ENCODE measurements at regions not wholly inside any gene's neighbourhood (a gene's known extent, or its start where the extent isn't known, plus 50 kb on each side); places are given as distances from the start of the nearest gene placed in this dataset.

DNA sequence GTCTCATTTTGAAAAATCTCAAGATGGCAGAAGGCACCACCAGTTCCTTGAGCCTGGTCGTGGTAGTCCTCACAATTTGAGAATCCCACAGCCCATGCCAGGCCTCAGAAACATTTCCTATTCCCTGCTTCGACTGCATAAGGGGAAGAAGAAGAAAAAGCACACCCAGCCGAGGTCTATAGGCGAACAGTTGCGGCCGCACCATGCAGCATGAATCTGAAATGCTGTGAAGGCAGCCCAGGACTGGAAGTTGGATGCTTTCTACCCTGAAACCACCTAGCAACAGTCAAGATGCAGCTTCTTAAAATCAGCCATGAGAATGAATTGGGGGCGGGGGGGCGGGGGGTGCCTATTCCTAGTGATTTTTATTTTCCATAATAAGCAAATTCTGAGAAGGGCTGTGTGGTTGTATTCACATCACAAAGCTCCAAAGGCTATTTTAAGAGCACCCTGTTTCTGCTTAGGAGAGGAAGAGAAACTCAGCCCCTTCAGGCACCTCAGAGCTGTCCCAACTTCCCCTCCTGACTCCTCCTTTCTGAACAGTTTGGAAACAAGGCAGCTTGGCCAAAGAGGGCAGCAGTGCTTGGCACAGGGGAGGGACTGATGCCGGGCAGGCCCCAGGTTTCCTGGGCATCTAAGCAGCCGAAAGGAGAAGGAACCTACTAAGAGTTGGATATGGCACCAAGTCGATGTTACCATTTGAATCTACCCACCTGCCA lies 172.5 kb upstream of the FOXN3 start:
- no peak overlapping the region for H3K4me3 Mint-ChIP-seq

DNA sequence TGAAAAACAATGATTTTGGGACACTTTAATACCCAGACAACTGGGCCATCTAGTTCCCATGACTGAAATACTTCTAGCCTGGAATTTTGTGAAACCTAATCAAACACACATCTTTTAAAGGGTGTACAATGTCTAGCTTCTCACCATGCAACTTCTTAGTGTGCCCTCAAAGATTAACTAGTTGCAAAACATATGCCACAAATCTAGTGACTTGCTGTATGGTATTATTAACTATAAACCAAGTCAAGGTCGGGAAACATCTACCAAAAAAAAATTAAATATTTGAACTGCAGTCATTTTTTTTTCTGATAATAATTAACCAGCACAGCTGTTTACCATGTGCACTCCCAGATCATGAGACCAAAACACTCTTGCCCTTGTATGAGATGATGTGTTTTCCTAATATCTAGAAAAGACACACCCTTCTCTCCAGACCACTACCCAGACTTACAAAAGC lies 171.8 kb upstream of the FOXN3 start:
- no peak overlapping the region for H3K4me3 Mint-ChIP-seq
- no peak for DNase-seq
- H3K27ac Mint-ChIP-seq = peak overlapping the region in 1 of 2 donors; percentile 57
- H3K27me3 Mint-ChIP-seq = no peaks in the 10 kb centered on the region
- ATAC-seq = no peak
- H3K4me1 Mint-ChIP-seq = peaks cover 83% of the 10 kb centered on the region
- peaks cover 12 to 26% of the 10 kb centered on the region in 2 donors for H3K9me3 Mint-ChIP-seq

More for the DNA sequence above, 172.5 kb upstream of the FOXN3 start:
- ATAC-seq (no peak), DNase-seq (no peak)
- Mint-ChIP-seq H3K9me3 (peaks cover 12 to 26% of the 10 kb centered on the region in 2 donors), H3K4me1 (peaks cover 82% of the 10 kb centered on the region), H3K27me3 (no peaks in the 10 kb centered on the region), H3K27ac (peak overlapping the region in 1 of 2 donors; percentile 57)

DNA sequence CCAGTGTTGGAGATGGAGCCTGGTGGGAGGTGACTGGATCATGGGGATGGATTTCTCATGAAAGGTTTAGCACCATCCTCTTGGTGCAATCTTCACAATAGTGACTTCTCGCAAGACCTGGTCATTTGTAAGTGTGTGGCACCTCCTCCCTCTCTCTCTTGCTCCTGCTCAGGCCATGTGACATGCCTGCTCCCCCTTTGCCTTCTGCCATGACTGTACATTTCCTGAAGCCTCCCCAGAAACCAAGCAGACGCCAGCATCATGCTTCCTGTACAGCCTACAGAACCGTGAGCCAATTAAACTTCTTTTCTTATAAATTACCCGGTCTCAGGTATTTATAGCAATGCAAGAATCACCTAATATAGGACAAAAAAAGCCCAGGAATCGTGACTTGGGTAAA lies 171.0 kb upstream of the FOXN3 start:
- H3K27me3 Mint-ChIP-seq = no peaks in the 10 kb centered on the region
- no peak overlapping the region for H3K4me3 Mint-ChIP-seq
- peaks cover 83% of the 10 kb centered on the region for H3K4me1 Mint-ChIP-seq
- peaks cover 12 to 25% of the 10 kb centered on the region in 2 donors for H3K9me3 Mint-ChIP-seq
- no peak for DNase-seq
- no peak overlapping the region for H3K27ac Mint-ChIP-seq
- no peak for ATAC-seq

DNA sequence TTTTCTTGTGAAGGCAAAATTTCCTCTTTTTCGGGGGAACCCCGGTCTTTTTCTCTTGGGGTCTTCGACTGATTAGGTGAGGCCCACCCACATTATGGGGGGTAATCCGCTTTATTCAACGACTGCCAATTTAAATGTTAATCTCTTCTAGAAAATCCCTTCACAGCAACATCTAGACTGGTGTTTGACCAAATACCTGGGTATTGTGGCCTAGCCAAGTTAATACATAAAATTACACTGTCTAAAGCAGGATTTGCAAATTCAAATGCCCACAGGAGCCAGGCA lies 170.0 kb upstream of the FOXN3 start:
- Mint-ChIP-seq H3K4me3 (no peak overlapping the region), H3K27ac (no peak overlapping the region)

DNA sequence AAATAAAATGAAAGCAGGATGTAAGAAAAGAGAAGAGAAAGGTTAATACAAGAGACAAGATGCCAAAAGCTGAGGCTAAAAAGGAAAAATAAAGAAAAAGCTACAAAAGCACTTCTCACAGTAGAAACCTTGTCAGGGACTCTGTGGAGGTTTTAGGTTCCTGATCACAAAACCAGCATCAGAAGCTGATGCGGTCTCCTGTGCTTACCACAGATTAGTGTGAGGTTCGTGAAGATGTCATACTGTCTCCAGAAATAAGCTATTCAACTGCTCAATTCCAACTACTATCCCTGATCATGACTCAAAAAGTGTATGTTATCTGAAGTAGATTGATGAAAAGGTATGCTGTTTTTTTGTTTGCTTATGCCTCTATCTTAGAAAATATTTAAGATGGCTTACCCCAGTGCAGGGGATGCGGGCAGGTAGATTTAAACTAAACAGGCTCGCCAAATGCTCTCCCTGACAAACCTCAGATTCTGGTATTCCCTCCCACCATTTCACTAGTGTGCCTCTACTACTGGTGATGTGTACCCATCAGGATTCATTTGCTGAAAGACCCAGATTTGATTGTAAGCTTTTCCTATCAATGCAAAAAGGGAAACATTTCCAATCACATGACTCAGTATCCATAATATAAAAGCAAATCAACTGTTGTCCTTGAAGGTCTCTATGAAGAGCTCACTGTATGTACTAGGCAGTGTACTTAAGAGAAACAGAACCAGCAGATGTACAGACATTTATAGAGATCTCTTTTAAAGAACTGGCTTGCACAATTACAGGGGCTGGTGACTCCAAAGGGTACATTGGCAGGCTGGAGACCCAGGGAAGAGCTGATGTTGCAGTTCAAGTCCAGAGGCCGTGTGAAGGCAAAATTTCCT lies 169.5 kb upstream of the FOXN3 start:
- Mint-ChIP-seq H3K27ac (peak overlapping the region; percentile 3 to 48), H3K4me1 (peaks cover 68% of the 10 kb centered on the region), H3K9me3 (peaks cover 0 to 10% of the 10 kb centered on the region in 2 donors), H3K4me3 (peak overlapping the region; percentile 56 to 62), H3K27me3 (no peaks in the 10 kb centered on the region)
- ATAC-seq (peak; percentile 93), DNase-seq (peak; percentile 9 to 35)

More for the DNA sequence above, 170.0 kb upstream of the FOXN3 start:
- H3K27me3 Mint-ChIP-seq = no peaks in the 10 kb centered on the region
- ATAC-seq (no peak), DNase-seq (no peak)
- peaks cover 74% of the 10 kb centered on the region for H3K4me1 Mint-ChIP-seq
- peaks cover 4 to 16% of the 10 kb centered on the region in 2 donors for H3K9me3 Mint-ChIP-seq

DNA sequence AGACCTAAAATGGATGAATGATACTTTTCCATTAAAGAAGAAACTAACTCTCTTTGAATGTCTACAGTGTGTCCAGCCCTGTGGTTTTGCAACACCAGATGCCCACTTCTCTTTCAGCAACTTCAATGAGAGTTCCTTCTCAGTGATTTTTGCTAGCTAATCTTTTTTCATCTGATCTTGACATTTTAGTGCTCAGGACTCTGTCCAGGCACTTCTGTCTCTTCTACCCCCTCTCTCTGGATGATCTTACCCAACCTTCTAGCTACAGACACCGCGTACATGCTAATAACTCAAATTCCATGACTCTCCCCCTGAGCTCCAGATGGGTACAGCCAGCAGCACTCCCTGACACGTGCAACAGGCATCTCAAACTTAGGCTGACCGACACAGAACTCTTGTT lies 161.1 kb upstream of the FOXN3 start:
- H3K9me3 Mint-ChIP-seq = no peaks in the 10 kb centered on the region
- ATAC-seq = no peak
- no peak for DNase-seq
- no peaks in the 10 kb centered on the region for H3K27me3 Mint-ChIP-seq
- no peak overlapping the region for H3K4me3 Mint-ChIP-seq
- H3K27ac Mint-ChIP-seq = no peak overlapping the region
- H3K4me1 Mint-ChIP-seq = peaks cover 25% of the 10 kb centered on the region

DNA sequence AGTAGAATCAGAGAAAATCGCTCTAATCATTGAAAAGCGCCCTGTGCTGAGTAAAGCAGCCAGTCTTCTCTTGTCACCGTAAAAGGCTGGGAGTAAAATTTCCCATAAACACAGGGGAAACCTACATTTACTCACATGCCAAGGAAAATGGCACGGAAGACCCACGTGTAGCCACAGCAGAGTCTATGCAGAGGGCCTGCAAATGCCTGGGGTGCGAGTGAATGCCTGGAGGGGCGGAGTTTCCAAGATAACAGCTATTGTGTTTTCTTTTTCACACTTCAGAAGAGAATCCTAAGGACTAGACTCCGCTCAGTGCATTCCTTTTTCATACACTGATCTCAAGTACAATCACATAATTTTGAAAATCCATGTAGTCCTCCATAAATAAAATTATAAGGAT lies 159.9 kb upstream of the FOXN3 start:
- Mint-ChIP-seq H3K27me3 (no peaks in the 10 kb centered on the region), H3K9me3 (no peaks in the 10 kb centered on the region), H3K4me3 (no peak overlapping the region), H3K4me1 (peaks cover 35% of the 10 kb centered on the region), H3K27ac (no peak overlapping the region)
- ATAC-seq (no peak), DNase-seq (no peak)

DNA sequence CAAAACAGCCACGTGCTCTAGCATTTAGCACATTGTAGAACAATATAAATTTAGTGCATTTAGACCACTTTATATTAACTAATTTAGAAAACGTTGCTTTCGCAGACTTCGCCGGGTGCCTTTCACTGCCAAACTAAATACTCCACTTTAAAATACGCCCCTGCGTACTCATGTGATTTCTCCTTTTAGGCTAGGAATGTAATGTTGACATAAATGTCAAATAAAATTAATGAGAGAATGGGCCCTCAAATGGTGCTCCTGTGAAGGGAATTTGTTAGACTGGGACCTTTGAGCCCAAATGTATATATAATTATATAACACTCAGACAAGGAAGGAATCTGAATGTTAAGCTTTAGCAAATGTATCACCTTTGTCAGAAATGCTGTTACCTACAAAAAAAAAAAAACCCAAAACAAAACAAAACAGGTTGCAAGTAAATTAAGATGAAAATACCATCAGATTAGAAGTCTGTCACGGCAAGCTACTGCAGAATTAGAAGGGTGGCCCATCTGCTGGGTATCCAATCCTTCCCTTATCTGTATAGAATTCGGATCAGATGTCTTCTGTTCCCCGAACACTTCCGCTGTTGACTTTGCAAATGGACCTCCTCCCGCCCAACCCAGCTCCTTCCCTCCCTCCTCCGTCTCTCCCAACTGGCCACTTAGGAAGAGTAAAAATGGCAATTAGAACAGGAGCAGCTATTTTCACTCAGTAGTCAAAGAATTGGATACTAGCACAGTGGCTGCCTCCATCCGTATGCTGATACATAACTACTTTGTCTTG lies 159.3 kb upstream of the FOXN3 start:
- no peak for DNase-seq
- Mint-ChIP-seq H3K27me3 (no peaks in the 10 kb centered on the region), H3K4me1 (peaks cover 35% of the 10 kb centered on the region), H3K9me3 (no peaks in the 10 kb centered on the region), H3K27ac (no peak overlapping the region), H3K4me3 (no peak overlapping the region)
- no peak for ATAC-seq

DNA sequence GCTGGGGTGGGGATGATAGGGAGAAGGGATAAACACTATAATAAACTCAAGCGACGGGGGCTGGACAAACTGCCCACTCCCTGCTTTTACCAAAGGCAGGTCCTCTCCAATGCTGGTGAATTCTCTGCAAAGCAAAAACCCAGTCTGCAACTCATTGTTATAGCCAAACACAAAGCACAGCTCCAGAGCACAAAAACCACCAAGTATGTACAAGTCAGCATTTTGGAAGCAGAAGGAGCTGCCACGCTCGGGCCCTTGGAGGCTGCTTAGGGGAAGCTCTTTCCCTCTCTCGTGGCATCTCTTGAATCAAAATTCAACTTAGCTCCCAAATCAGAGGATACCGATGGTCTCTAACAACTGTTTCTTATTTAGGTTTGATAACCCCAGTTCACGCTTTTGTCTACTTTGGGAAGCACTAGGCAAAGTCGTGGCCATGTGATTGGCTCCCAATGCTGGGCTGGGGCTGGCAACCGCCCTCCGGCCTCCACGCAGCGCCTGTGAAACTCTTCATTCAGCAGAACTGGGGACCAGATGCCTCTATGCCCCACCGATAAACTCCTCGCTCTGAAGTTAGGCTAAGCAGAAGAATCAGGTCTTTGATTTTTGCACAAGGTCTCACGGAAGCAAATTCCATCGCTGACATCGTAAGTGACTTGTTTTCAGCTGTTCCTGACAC lies 158.5 kb upstream of the FOXN3 start:
- peaks cover 35% of the 10 kb centered on the region for H3K4me1 Mint-ChIP-seq
- ATAC-seq (no peak), DNase-seq (no peak)
- no peaks in the 10 kb centered on the region for H3K27me3 Mint-ChIP-seq
- H3K9me3 Mint-ChIP-seq = no peaks in the 10 kb centered on the region
- H3K4me3 Mint-ChIP-seq = no peak overlapping the region
- H3K27ac Mint-ChIP-seq = no peak overlapping the region

DNA sequence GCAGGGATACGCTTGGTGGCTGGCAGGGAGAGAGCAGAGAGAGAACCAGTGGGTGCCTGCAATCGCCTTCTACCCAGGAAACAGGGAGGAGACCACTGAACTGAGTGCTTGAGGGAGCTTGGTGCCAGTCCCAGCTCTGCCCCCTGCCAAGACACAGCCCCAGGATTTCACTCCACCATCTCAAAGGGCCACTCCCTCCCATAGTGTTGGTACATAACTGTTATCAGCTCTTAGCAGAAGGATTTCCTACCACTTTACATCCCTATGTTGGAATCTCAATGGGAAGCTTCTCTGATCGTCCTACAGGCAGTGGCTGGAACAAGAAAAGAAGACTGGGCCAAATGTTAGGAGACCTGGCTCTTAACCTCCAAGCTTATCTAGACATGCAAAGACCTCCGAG lies 157.4 kb upstream of the FOXN3 start:
- Mint-ChIP-seq H3K9me3 (no peaks in the 10 kb centered on the region), H3K4me3 (no peak overlapping the region), H3K27me3 (no peaks in the 10 kb centered on the region), H3K4me1 (peaks cover 37% of the 10 kb centered on the region), H3K27ac (peak overlapping the region in 1 of 2 donors; percentile 17)
- DNase-seq (no peak), ATAC-seq (no peak)

DNA sequence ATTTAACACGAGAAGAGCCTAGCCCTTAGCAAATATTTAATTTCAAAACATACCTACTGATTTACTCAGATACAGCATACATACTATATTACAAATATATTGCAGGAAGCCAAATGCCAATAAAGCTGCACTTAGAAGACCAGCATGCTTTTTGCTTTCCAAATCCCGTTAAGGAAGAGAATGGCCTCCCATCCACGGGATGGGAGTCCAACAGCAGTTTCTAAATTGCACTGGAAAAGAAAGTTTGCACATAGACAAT lies 156.3 kb upstream of the FOXN3 start:
- ATAC-seq (no peak), DNase-seq (no peak)
- Mint-ChIP-seq H3K27me3 (no peaks in the 10 kb centered on the region), H3K4me1 (peaks cover 31% of the 10 kb centered on the region), H3K27ac (no peak overlapping the region), H3K9me3 (no peaks in the 10 kb centered on the region), H3K4me3 (no peak overlapping the region)

DNA sequence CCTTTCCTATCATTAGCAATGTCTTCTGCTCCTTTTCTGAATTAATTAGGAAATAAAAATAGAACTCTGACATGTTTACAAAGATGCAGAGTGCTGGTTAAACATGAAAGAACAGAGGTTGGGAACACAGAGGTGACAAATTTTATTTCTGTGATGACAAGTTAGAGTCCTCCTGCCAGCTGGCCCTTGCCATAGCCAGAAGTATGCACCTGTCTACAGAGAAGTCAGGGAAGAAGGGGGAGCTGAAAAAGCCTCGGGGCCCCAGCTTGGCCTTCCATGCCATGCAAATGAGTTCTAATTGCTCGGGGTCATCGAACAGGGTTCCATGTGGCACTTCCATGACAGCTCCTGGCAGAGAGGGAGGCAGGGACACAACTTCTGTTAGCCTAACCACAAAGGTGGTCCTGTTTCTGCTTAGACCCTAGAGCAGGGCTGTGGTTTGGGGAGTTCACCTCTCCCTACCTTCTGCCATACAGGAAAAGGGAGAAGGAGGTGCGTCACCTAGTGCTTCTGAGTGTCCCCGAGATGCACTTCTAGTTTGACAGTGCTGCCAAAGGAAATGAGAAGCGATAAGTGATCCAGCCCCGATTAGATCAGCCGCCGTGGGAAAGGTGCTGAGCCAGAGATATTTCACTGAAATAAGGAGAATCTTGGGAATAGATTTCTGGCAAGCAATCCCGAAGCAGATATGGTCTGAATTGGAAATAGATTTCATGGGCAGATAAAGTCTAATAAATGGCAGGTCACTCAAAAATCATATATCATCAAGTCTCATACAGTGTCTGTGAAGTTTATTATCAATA lies 155.8 kb upstream of the FOXN3 start:
- DNase-seq (no peak), ATAC-seq (no peak)
- no peaks in the 10 kb centered on the region for H3K9me3 Mint-ChIP-seq
- H3K4me3 Mint-ChIP-seq = no peak overlapping the region
- H3K27me3 Mint-ChIP-seq = no peaks in the 10 kb centered on the region
- peaks cover 33% of the 10 kb centered on the region for H3K4me1 Mint-ChIP-seq
- no peak overlapping the region for H3K27ac Mint-ChIP-seq

DNA sequence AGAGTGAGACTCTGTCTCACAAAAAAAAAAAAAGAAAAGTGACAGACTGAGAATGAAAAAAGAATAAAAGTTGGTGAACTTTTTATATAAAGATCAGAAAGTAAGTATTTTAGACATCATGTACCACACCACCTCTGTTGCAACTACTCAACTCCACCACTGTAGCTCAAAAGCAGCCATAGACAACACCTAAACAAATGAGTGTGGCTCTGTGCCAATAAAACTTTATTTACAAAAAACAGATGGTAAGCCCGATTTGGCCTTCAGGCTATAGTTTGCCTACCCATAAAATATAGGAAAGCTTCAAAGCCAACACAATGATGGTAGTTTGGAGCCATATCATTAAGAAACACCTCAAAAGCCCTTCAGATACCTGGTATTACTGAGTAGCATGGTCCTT lies 154.5 kb upstream of the FOXN3 start:
- DNase-seq = no peak
- Mint-ChIP-seq H3K4me3 (no peak overlapping the region), H3K4me1 (peaks cover 39% of the 10 kb centered on the region), H3K27me3 (no peaks in the 10 kb centered on the region), H3K27ac (no peak overlapping the region), H3K9me3 (no peaks in the 10 kb centered on the region)
- ATAC-seq = no peak

DNA sequence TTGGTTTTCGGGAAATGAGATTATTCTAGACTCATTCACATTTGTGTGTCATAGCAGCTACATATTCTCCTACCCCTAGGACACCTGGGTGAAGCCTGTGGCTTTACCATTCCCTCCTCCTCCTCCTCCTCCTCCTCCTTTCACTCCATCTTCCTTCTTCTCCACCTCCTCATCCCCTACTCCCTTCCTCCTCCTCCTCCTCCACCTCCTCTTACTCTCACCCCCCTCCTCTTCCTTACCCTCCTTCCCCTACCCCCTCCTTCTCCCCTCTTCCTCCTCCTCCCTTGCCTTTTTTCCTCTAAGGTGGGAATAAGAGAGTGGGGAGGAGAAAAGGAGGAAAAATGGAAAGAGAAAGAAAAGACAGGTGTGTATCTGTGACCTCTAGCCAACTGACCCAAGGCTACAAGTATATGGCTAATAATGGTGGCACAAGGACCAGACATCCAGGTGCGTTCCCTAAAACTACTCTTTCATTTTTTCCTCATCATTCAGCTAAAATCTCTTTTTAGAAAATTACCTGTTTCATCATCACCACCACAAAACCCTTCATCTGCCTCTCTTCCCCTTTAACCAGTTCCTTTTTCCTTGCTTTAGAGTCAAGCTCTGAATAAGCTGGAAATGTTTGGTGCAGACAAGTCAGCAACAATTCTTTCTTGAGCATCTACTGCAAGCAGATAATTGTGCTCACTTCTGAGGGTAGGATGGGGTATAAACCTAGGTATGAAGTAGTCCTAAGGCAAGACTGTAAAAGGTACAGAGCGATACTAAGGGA lies 149.8 kb upstream of the FOXN3 start:
- Mint-ChIP-seq H3K27ac (peak overlapping the region in 1 of 2 donors; percentile 34), H3K27me3 (no peaks in the 10 kb centered on the region), H3K4me1 (peaks cover 56% of the 10 kb centered on the region), H3K4me3 (no peak overlapping the region), H3K9me3 (no peaks in the 10 kb centered on the region)
- DNase-seq (no peak), ATAC-seq (no peak)
